DOHH2 (cell line): ENCODE measurements at regions not wholly inside any gene's neighbourhood (a gene's known extent, or its start where the extent isn't known, plus 50 kb on each side); places are given as distances from the start of the nearest gene placed in this dataset.

Source experiments
- EZH2phosphoT487 ChIP-seq: fragments of 200-600 bp; sonication (generic); IDR thresholded peaks from 2 replicates; pipeline ENCODE4 v1.6.1; 2017; ENCODE audit warnings: borderline replicate concordance, mild to moderate bottlenecking, antibody characterized with exemption, low read length, moderate library complexity, mixed read lengths
- TF ChIP-seq, protein P1 (sequence below): fragments of 200-600 bp; sonication (generic); IDR thresholded peaks from one replicate; pipeline ENCODE4 v1.5.1; 2014; ENCODE audit warnings: antibody characterized with exemption, mild to moderate bottlenecking, low read depth, low read length; ENCODE audit not compliant: poor library complexity, severe bottlenecking

DNA sequence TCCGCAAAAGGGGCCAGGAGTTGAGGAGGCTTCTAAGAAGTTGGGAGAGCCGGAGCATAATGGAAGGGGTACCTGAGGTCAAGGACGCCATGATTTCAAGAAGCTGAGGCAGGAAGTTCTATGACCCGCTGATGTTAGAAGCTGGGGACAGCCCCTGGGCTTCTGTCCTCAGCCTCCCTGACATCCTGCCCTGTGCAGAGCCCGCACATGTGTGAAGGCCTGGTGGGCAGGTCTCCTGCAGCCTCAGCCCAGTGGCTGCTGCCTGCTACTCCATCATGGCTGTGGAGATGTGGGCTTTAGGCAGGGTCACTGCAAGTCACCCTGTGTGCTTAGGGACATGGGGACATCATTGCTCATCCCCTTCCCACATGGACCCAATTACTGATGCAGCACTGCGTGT is 53.8 kb upstream of the PCBD1 start:
- TF ChIP-seq, protein P1, sequence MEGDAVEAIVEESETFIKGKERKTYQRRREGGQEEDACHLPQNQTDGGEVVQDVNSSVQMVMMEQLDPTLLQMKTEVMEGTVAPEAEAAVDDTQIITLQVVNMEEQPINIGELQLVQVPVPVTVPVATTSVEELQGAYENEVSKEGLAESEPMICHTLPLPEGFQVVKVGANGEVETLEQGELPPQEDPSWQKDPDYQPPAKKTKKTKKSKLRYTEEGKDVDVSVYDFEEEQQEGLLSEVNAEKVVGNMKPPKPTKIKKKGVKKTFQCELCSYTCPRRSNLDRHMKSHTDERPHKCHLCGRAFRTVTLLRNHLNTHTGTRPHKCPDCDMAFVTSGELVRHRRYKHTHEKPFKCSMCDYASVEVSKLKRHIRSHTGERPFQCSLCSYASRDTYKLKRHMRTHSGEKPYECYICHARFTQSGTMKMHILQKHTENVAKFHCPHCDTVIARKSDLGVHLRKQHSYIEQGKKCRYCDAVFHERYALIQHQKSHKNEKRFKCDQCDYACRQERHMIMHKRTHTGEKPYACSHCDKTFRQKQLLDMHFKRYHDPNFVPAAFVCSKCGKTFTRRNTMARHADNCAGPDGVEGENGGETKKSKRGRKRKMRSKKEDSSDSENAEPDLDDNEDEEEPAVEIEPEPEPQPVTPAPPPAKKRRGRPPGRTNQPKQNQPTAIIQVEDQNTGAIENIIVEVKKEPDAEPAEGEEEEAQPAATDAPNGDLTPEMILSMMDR: no peak
- TF ChIP-seq EZH2phosphoT487: no peak
